ENCODE measurements at regions not wholly inside any gene's neighbourhood (a gene's known extent, or its start where the extent isn't known, plus 50 kb on each side); places are given as distances from the start of the nearest gene placed in this dataset.
A peak's percentile ranks its signal among the peaks of the same experiment; 100 is the strongest.

GRCh38 chr14:58846682-58847465 is 209.1 kb downstream of the DACT1 start:
- DNase-seq (ENCODE audit: low read depth), result no peak

GRCh38 chr14:58848365-58848764 is 210.6 kb downstream of the DACT1 start:
- no peak for DNase-seq (ENCODE audit: low read depth)

- DNase-seq (ENCODE audit: low read depth), result no peak
Observed at GRCh38 chr14:58849601-58850000, 211.8 kb downstream of the DACT1 start.

GRCh38 chr14:58850011-58850410 is 212.2 kb downstream of the DACT1 start:
- DNase-seq (ENCODE audit: low read depth), result no peak

GRCh38 chr14:58861586-58861985 is 223.8 kb downstream of the DACT1 start:
- DNase-seq (ENCODE audit: low read depth), result no peak

GRCh38 chr14:58862416-58863160 is 224.8 kb downstream of the DACT1 start:
- no peak for DNase-seq (ENCODE audit: low read depth)

- DNase-seq (ENCODE audit: low read depth), result peak; percentile 77
Observed at GRCh38 chr14:58863661-58864345, 226.0 kb downstream of the DACT1 start.

- peak; percentile 79 for DNase-seq (ENCODE audit: low read depth)
Observed at GRCh38 chr14:58864751-58865513, 227.2 kb downstream of the DACT1 start.

- peak; percentile 24 for DNase-seq (ENCODE audit: low read depth)
Observed at GRCh38 chr14:58865514-58866281, 227.9 kb downstream of the DACT1 start.

- DNase-seq (ENCODE audit: low read depth), result peak; percentile 23
Observed at GRCh38 chr14:58866391-58866790, 228.6 kb downstream of the DACT1 start.

- no peak for DNase-seq (ENCODE audit: low read depth)
Observed at GRCh38 chr14:58870961-58871360, 233.2 kb downstream of the DACT1 start.

GRCh38 chr14:58871573-58871972 is 233.8 kb downstream of the DACT1 start:
- DNase-seq (ENCODE audit: low read depth), result no peak

GRCh38 chr14:58872061-58872460 is 234.3 kb downstream of the DACT1 start:
- peak; percentile 15 for DNase-seq (ENCODE audit: low read depth)

- no peak for DNase-seq (ENCODE audit: low read depth)
Observed at GRCh38 chr14:58873228-58873953, 235.6 kb downstream of the DACT1 start.

- no peak for DNase-seq (ENCODE audit: low read depth)
Observed at GRCh38 chr14:58875613-58876012, 237.9 kb downstream of the DACT1 start.

GRCh38 chr14:58876608-58877007 is 238.8 kb downstream of the DACT1 start:
- DNase-seq (ENCODE audit: low read depth), result peak; percentile 69

- DNase-seq (ENCODE audit: low read depth), result no peak
Observed at GRCh38 chr14:58878439-58879139, 240.8 kb downstream of the DACT1 start.

GRCh38 chr14:58881433-58881832 is 243.7 kb downstream of the DACT1 start:
- DNase-seq (ENCODE audit: low read depth), result no peak

- DNase-seq (ENCODE audit: low read depth), result peak; percentile 58
Observed at GRCh38 chr14:58882577-58883018, 244.8 kb downstream of the DACT1 start.

GRCh38 chr14:58884442-58884841 is 246.7 kb downstream of the DACT1 start:
- DNase-seq (ENCODE audit: low read depth), result no peak
